Lower lobe of right lung (tissue), 2 donors: ENCODE measurements at regions not wholly inside any gene's neighbourhood (a gene's known extent, or its start where the extent isn't known, plus 50 kb on each side); places are given as distances from the start of the nearest gene placed in this dataset.

Experiments used
- ATAC-seq, 2 donors: fragments of 200-7000 bp; cut with Tn5 transposase; one replicate each; pipeline ENCODE4 v1.9.1; 2020 to 2022; ENCODE audit warnings: mild to moderate bottlenecking in 2 of 2, moderate library complexity in 2 of 2
- DNase-seq: peaks from one replicate; pipeline ENCODE4 v3.0.0-alpha.2; 2020
- H3K27ac ChIP-seq: fragments of 200-600 bp; one replicate; pipeline ENCODE4 v1.8.0; 2022
- H3K27me3 ChIP-seq: fragments of 200-600 bp; one replicate; pipeline ENCODE4 v1.8.0; 2022; ENCODE audit warnings: low read depth
- H3K36me3 ChIP-seq: fragments of 200-600 bp; one replicate; pipeline ENCODE4 v1.8.0; 2022; ENCODE audit warnings: mild to moderate bottlenecking
- H3K4me1 ChIP-seq: fragments of 200-600 bp; one replicate; pipeline ENCODE4 v1.8.0; 2022
- H3K4me3 ChIP-seq: fragments of 200-600 bp; one replicate; pipeline ENCODE4 v1.8.0; 2022; ENCODE audit warnings: mild to moderate bottlenecking
- H3K9me3 ChIP-seq: fragments of 200-600 bp; one replicate; pipeline ENCODE4 v1.8.0; 2022
- CTCF ChIP-seq: fragments of 200-600 bp; IDR thresholded peaks from one replicate; pipeline ENCODE4 v1.8.0; 2022; ENCODE audit warnings: antibody characterized with exemption, mild to moderate bottlenecking
- intact Hi-C: fragments of 100-400 bp; cut with DNase I; formaldehyde crosslinking; loops from one replicate; pipeline ENCODE4 v1.11.0; 2022
- donor health status: DM: no; HTN: yes; CAD: no; lungs with severe emphysema.

- no peak overlapping the region for H3K27ac ChIP-seq
- no peaks in the 10 kb centered on the region for H3K9me3 ChIP-seq
- H3K4me3 ChIP-seq = no peak overlapping the region
- ATAC-seq (no peak), DNase-seq (no peak)
- no peaks in the 10 kb centered on the region for H3K4me1 ChIP-seq
- no peaks in the 10 kb centered on the region for H3K36me3 ChIP-seq
- intact Hi-C loops = no loop called here
- TF ChIP-seq CTCF = no peak
- no peaks in the 10 kb centered on the region for H3K27me3 ChIP-seq
Measured at GRCh38 chr13:38570706-38571105, 116.2 kb upstream of the FREM2 start.

- no peak for TF ChIP-seq CTCF
- DNase-seq (no peak), ATAC-seq (no peak)
- H3K36me3 ChIP-seq = no peaks in the 10 kb centered on the region
- intact Hi-C loops = no loop called here
- H3K4me3 ChIP-seq = no peak overlapping the region
- H3K9me3 ChIP-seq = no peaks in the 10 kb centered on the region
- H3K27me3 ChIP-seq = no peaks in the 10 kb centered on the region
- H3K4me1 ChIP-seq = no peaks in the 10 kb centered on the region
- no peak overlapping the region for H3K27ac ChIP-seq
Measured at GRCh38 chr13:38575427-38575826, 111.5 kb upstream of the FREM2 start.

- no peaks in the 10 kb centered on the region for H3K9me3 ChIP-seq
- no peak overlapping the region for H3K27ac ChIP-seq
- no peak overlapping the region for H3K4me3 ChIP-seq
- no peak for TF ChIP-seq CTCF
- H3K27me3 ChIP-seq = no peaks in the 10 kb centered on the region
- intact Hi-C loops = no loop called here
- H3K36me3 ChIP-seq = no peaks in the 10 kb centered on the region
- peak; percentile 60 to 79 for ATAC-seq
- no peaks in the 10 kb centered on the region for H3K4me1 ChIP-seq
- DNase-seq = no peak
Measured at GRCh38 chr13:38577048-38577447, 109.8 kb upstream of the FREM2 start.

- intact Hi-C loops = no loop called here
- Histone ChIP-seq H3K27ac (no peak overlapping the region), H3K36me3 (no peaks in the 10 kb centered on the region), H3K9me3 (no peaks in the 10 kb centered on the region), H3K4me1 (no peaks in the 10 kb centered on the region), H3K4me3 (no peak overlapping the region), H3K27me3 (no peaks in the 10 kb centered on the region)
- TF ChIP-seq CTCF = peak; percentile 34
- ATAC-seq (peak; percentile 61 to 85), DNase-seq (no peak)
Measured at GRCh38 chr13:38582133-38582532, 104.7 kb upstream of the FREM2 start.

GRCh38 chr13:38590230-38590629 lies 96.6 kb upstream of the FREM2 start:
- ATAC-seq = peak; percentile 60 to 80
- no peak for DNase-seq
- no peak for TF ChIP-seq CTCF

More at GRCh38 chr13:38590230-38590629, 96.6 kb upstream of the FREM2 start:
- Histone ChIP-seq H3K27me3 (no peaks in the 10 kb centered on the region), H3K4me1 (no peaks in the 10 kb centered on the region), H3K4me3 (no peak overlapping the region), H3K36me3 (no peaks in the 10 kb centered on the region), H3K9me3 (no peaks in the 10 kb centered on the region), H3K27ac (peak overlapping the region; percentile 57)
- intact Hi-C loops = no loop called here
